Cerebellar nuclear complex (tissue), 1 donor: ENCODE measurements at regions not wholly inside any gene's neighbourhood (a gene's known extent, or its start where the extent isn't known, plus 50 kb on each side); places are given as distances from the start of the nearest gene placed in this dataset.
"Not testable (repeated sequence)": the region's sequence is repeated elsewhere in the genome, so short reads cannot be mapped to it uniquely, and the experiment has no call there.

ENCODE experiments used
- DNase-seq, 2 experiments: peaks; one replicate each; lab custom pipeline; 2025; lab: John Stamatoyannopoulos, UW

GRCh38 chr1:213531369-213532310 lies 456.1 kb upstream of the PROX1 start:
- peak; percentile 82 to 87 for DNase-seq

GRCh38 chr1:213533125-213533524 lies 454.6 kb upstream of the PROX1 start:
- DNase-seq = no peak

- DNase-seq = no peak
These were observed 452.1 kb upstream of the PROX1 start for GRCh38 chr1:213535679-213536078.

GRCh38 chr1:213538251-213538650 lies 449.5 kb upstream of the PROX1 start:
- DNase-seq = no peak

GRCh38 chr1:213539464-213539863 lies 448.3 kb upstream of the PROX1 start:
- no peak for DNase-seq

- DNase-seq = peak in 1 of 2 experiments; percentile 16
These were observed 446.1 kb upstream of the PROX1 start for GRCh38 chr1:213541641-213542040.

- not testable (repeated sequence) for DNase-seq
These were observed 442.6 kb upstream of the PROX1 start for GRCh38 chr1:213545181-213545580.

GRCh38 chr1:213549982-213550381 lies 437.8 kb upstream of the PROX1 start:
- DNase-seq = no peak

- DNase-seq = no peak
These were observed 437.0 kb upstream of the PROX1 start for GRCh38 chr1:213550804-213551203.

- no peak for DNase-seq
These were observed 435.7 kb upstream of the PROX1 start for GRCh38 chr1:213552045-213552444.

GRCh38 chr1:213560226-213560625 lies 427.5 kb upstream of the PROX1 start:
- no peak for DNase-seq

GRCh38 chr1:213561870-213562269 lies 425.9 kb upstream of the PROX1 start:
- no peak for DNase-seq

- no peak for DNase-seq
These were observed 423.5 kb upstream of the PROX1 start for GRCh38 chr1:213564215-213564659.

- no peak for DNase-seq
These were observed 418.6 kb upstream of the PROX1 start for GRCh38 chr1:213568929-213569815.

- DNase-seq = no peak
These were observed 418.0 kb upstream of the PROX1 start for GRCh38 chr1:213569816-213570150.

GRCh38 chr1:213570487-213570886 lies 417.3 kb upstream of the PROX1 start:
- DNase-seq = no peak

GRCh38 chr1:213571419-213571818 lies 416.4 kb upstream of the PROX1 start:
- no peak for DNase-seq

GRCh38 chr1:213571843-213572242 lies 415.9 kb upstream of the PROX1 start:
- DNase-seq = no peak

- DNase-seq = no peak
These were observed 414.7 kb upstream of the PROX1 start for GRCh38 chr1:213572912-213573647.

- DNase-seq = no peak
These were observed 414.1 kb upstream of the PROX1 start for GRCh38 chr1:213573648-213574009.

- no peak for DNase-seq
These were observed 404.7 kb upstream of the PROX1 start for GRCh38 chr1:213582976-213583567.

- DNase-seq = no peak
These were observed 403.5 kb upstream of the PROX1 start for GRCh38 chr1:213584272-213584671.
